ENCODE measurements at regions not wholly inside any gene's neighbourhood (a gene's known extent, or its start where the extent isn't known, plus 50 kb on each side); places are given as distances from the start of the nearest gene placed in this dataset.

- H3K9me3 ChIP-seq (ENCODE audit: insufficient read depth in 2 of 2, low read depth in 1 of 2, low read length in 1 of 2), result no peaks in the 10 kb centered on the region
- ChIA-PET CTCF (ENCODE audit: partially characterized antibody) (no interaction called here), POLR2A (ENCODE audit: partially characterized antibody) (no interaction called here)
- DNase-seq (ENCODE audit: low read depth in 1 of 2, low spot score in 2 of 2), result no peak
- no peak overlapping the region for H2BK15ac ChIP-seq (ENCODE audit: low read length)
- H3K4ac ChIP-seq (replicated peaks; ENCODE audit: insufficient read length, low read depth, low read length), result no peak overlapping the region
- no peak overlapping the region for H3K4me2 ChIP-seq (ENCODE audit: insufficient read depth in 1 of 2, low read depth in 2 of 2, low read length in 2 of 2)
- H3K27me3 ChIP-seq (replicated peaks in 1 of 4; ENCODE audit: control insufficient read depth in 3 of 4, extremely low read depth in 1 of 4, insufficient read depth in 3 of 4, low read length in 3 of 4), result no peaks in the 10 kb centered on the region
- no peak overlapping the region for H3K18ac ChIP-seq (ENCODE audit: extremely low read depth, low read length)
- H4K91ac ChIP-seq (replicated peaks; ENCODE audit: insufficient read length, low read length), result no peak overlapping the region
- H2AFZ ChIP-seq (ENCODE audit: low read length), result no peak overlapping the region
- H3K23me2 ChIP-seq (ENCODE audit: low read depth, low read length), result peaks cover 14% of the 10 kb centered on the region; the same call in 1 of the 2 replicates
- H4K20me1 ChIP-seq (replicated peaks in 1 of 2; ENCODE audit: control insufficient read depth in 1 of 2, insufficient read depth in 2 of 2, low read length in 2 of 2), result peaks cover 0 to 7% of the 10 kb centered on the region in 2 experiments
- H3K4me1 ChIP-seq (replicated peaks in 1 of 4; ENCODE audit: control insufficient read depth in 3 of 4, insufficient read depth in 4 of 4, low read length in 3 of 4), result no peaks in the 10 kb centered on the region; a peak in 2 of 7 replicates
- H3K14ac ChIP-seq (ENCODE audit: insufficient read length), result no peak overlapping the region
- no peaks in the 10 kb centered on the region for H3K36me3 ChIP-seq (ENCODE audit: control insufficient read depth in 2 of 4, insufficient read depth in 4 of 4, low read length in 3 of 4)
- no peak overlapping the region for H4K8ac ChIP-seq (ENCODE audit: extremely low read depth, insufficient read depth, low read length)
- H4K5ac ChIP-seq (ENCODE audit: insufficient read length, low read depth, low read length), result no peak overlapping the region
- WGBS, 2 experiments (ENCODE audit: extremely low coverage in 1 of 2, insufficient coverage in 1 of 2, insufficient read length in 1 of 2, insufficient replicate concordance in 2 of 2, low coverage in 1 of 2, low lambda C conversion rate in 2 of 2, missing lambda C conversion rate in 1 of 2), result 90% methylated on average over 15 of the region's 15 CpGs; no CpG with 5 or more reads in 1 of the 2 experiments
- no peak overlapping the region for H2BK5ac ChIP-seq (ENCODE audit: low read depth, low read length)
- no peak overlapping the region for H2BK20ac ChIP-seq (ENCODE audit: low read length)
- H2BK120ac ChIP-seq (replicated peaks; ENCODE audit: low read depth, low read length), result no peak overlapping the region
- no peak overlapping the region for H2AK5ac ChIP-seq (ENCODE audit: low read depth, low read length)
- no peak for FAIRE-seq
- H2BK12ac ChIP-seq (ENCODE audit: low read depth, low read length), result no peak overlapping the region
- no peaks in the 10 kb centered on the region for H3K79me1 ChIP-seq (ENCODE audit: low read depth, low read length)
- H3K4me3 ChIP-seq (ENCODE audit: extremely low read depth in 1 of 4, insufficient read depth in 2 of 4, low read depth in 3 of 4, low read length in 4 of 4), result no peak overlapping the region
- H3K23ac ChIP-seq (ENCODE audit: insufficient read length), result no peak overlapping the region
- H3K27ac ChIP-seq (ENCODE audit: low read depth, low read length), result no peak overlapping the region
- H3K9ac ChIP-seq (replicated peaks in 1 of 4; ENCODE audit: extremely low read depth in 1 of 4, low read depth in 3 of 4, low read length in 3 of 4), result no peak overlapping the region
- no peaks in the 10 kb centered on the region for H3K79me2 ChIP-seq (ENCODE audit: control insufficient read depth in 1 of 2, insufficient read depth in 2 of 2, low read length in 2 of 2)
- no peak overlapping the region for H3K56ac ChIP-seq (replicated peaks; ENCODE audit: insufficient read length, low read depth, low read length)
- TF ChIP-seq RAD21 (IDR thresholded peaks at IDR 0.05 in 1 of 2, conservative IDR thresholded peaks at IDR 0.05 in 1 of 2; ENCODE audit: low read depth in 2 of 2, low read length in 2 of 2) (no peak), ASH2L (IDR thresholded peaks at IDR 0.05; ENCODE audit: low read length) (no peak), POLR2A (IDR thresholded peaks at IDR 0.05; ENCODE audit: control extremely low read depth in 1 of 2, low read depth in 2 of 2, low read length in 2 of 2) (no peak), BACH1 (IDR thresholded peaks at IDR 0.05; ENCODE audit: low read length) (no peak), PHF8 (conservative IDR thresholded peaks at IDR 0.05; ENCODE audit: low read depth, low read length) (no peak), SRF (IDR thresholded peaks at IDR 0.05; ENCODE audit: low read depth, low read length) (no peak), SP4 (IDR thresholded peaks at IDR 0.05; ENCODE audit: low read length) (no peak), ZNF274 (IDR thresholded peaks at IDR 0.05; ENCODE audit: borderline replicate concordance, extremely low read depth, low read length) (no peak), GABPA (IDR thresholded peaks at IDR 0.05; ENCODE audit: borderline replicate concordance, insufficient read depth, low read length) (no peak), HDAC6 (IDR thresholded peaks at IDR 0.05; ENCODE audit: low read depth, low read length) (no peak), BRCA1 (IDR thresholded peaks at IDR 0.05; ENCODE audit: low read depth, low read length) (no peak), CBX5 (IDR thresholded peaks at IDR 0.05; ENCODE audit: low read depth, low read length) (no peak), RFX5 (IDR thresholded peaks at IDR 0.05; ENCODE audit: borderline replicate concordance, low read depth, low read length) (no peak), SIX5 (IDR thresholded peaks at IDR 0.05; ENCODE audit: low read depth, low read length) (no peak), RBBP5 (IDR thresholded peaks at IDR 0.05; ENCODE audit: borderline replicate concordance, low read depth, low read length) (no peak)
Measured at GRCh38 chr16:73285436-73286201, 237.7 kb upstream of the ZFHX3 start.

Measured in H1 (cell line).